PC-3 (cell line): ENCODE measurements at regions not wholly inside any gene's neighbourhood (a gene's known extent, or its start where the extent isn't known, plus 50 kb on each side); places are given as distances from the start of the nearest gene placed in this dataset.

Experiments used
- EZH2 ChIP-seq: fragments of 300-600 bp; sonication (generic); IDR thresholded peaks from one replicate; pipeline ENCODE4 v1.6.1; 2017; ENCODE audit warnings: antibody characterized with exemption, mild to moderate bottlenecking, low read length; ENCODE audit not compliant: unreplicated experiment
- EZH2phosphoT487 ChIP-seq: fragments of 300-600 bp; sonication (generic); IDR thresholded peaks from 2 replicates; pipeline ENCODE4 v1.6.1; 2018; ENCODE audit warnings: mild to moderate bottlenecking, antibody characterized with exemption, low read length, borderline replicate concordance
- TF ChIP-seq, protein P1 (sequence below): fragments of 300-600 bp; sonication (generic); conservative IDR thresholded peaks from 2 replicates; pipeline ENCODE4 v1.5.1; 2017; ENCODE audit warnings: antibody characterized with exemption, low read depth, mild to moderate bottlenecking, low read length

DNA sequence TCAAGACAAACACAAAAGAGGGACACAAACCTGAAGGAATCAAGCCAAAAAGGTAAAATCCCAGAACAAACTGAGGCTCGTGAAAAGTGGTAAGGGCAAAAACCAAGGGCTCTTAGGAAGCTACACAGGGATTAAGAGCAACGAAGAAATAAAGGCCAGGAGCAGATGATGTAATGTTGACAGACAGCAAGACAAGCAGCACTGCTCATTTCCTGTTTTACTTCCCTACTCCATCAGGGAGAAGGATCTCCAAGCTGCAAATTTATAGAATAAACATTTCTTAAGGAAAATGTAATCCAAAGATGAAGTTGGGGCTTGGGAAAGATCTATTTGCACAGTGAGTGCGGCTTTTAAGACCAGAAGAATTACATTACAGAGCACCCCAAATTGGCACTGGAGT, 182.3 kb upstream of the MAP1B start:
- TF ChIP-seq, protein P1, sequence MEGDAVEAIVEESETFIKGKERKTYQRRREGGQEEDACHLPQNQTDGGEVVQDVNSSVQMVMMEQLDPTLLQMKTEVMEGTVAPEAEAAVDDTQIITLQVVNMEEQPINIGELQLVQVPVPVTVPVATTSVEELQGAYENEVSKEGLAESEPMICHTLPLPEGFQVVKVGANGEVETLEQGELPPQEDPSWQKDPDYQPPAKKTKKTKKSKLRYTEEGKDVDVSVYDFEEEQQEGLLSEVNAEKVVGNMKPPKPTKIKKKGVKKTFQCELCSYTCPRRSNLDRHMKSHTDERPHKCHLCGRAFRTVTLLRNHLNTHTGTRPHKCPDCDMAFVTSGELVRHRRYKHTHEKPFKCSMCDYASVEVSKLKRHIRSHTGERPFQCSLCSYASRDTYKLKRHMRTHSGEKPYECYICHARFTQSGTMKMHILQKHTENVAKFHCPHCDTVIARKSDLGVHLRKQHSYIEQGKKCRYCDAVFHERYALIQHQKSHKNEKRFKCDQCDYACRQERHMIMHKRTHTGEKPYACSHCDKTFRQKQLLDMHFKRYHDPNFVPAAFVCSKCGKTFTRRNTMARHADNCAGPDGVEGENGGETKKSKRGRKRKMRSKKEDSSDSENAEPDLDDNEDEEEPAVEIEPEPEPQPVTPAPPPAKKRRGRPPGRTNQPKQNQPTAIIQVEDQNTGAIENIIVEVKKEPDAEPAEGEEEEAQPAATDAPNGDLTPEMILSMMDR: no peak
- TF ChIP-seq EZH2 (no peak), EZH2phosphoT487 (no peak)
